A549 (cell line): ENCODE measurements at regions not wholly inside any gene's neighbourhood (a gene's known extent, or its start where the extent isn't known, plus 50 kb on each side); places are given as distances from the start of the nearest gene placed in this dataset.

Source experiments
- ATAC-seq, 2 experiments: fragments of 200-7000 bp in 1 of 2; fragments of >200 bp in 1 of 2; cut with Nextera tagmentation in 1 of 2; cut with Tn5 transposase in 1 of 2; 3 replicates each; pipeline versions ENCODE4 v1.8.0 to v1.9.1; 2018 to 2020; ENCODE audit warnings: mild to moderate bottlenecking in 1 of 2, moderate library complexity in 1 of 2
- CTCF ChIA-PET: fragments of 300-600 bp; sonication (Branson Sonifier 250); formaldehyde crosslinking; extraction: SDS; loops from one replicate; lab custom pipeline; 2021; ENCODE audit warnings: antibody characterized with exemption, inconsistent platforms; lab: Yijun Ruan, JAX
- POLR2A ChIA-PET: fragments of 350-600 bp; formaldehyde crosslinking; extraction: SDS; loops from one replicate; lab custom pipeline; 2021; ENCODE audit warnings: antibody characterized with exemption, inconsistent platforms; lab: Yijun Ruan, JAX
- DNase-seq, 2 experiments: peaks; one replicate each; pipeline versions ENCODE4 v3.0.0 to v3.0.0-alpha.2; 2011 to 2016; ENCODE audit warnings: low read depth in 1 of 2, low spot score in 1 of 2
- FAIRE-seq: peaks from 2 replicates; lab custom pipeline; 2011; peaks lifted over from hg19 to GRCh38; lab: Jason Lieb, UNC
- H3K27ac ChIP-seq, 2 experiments: fragments of >200 bp; sonication (Bioruptor Twin); formaldehyde crosslinking; 3 replicates each; pipeline ENCODE4 v1.5.1; 2016 to 2017
- H3K4me1 ChIP-seq: fragments of >200 bp; sonication (Bioruptor Twin); formaldehyde crosslinking; 3 replicates; pipeline ENCODE4 v1.6.1; 2016
- H3K4me2 ChIP-seq: fragments of >200 bp; sonication (Bioruptor Twin); formaldehyde crosslinking; 3 replicates; pipeline ENCODE4 v1.6.1; 2016
- H3K4me3 ChIP-seq: fragments of >200 bp; sonication (Bioruptor Twin); formaldehyde crosslinking; 3 replicates; pipeline ENCODE4 v1.5.1; 2016
- H3K9me3 ChIP-seq: fragments of >200 bp; sonication (Bioruptor Twin); formaldehyde crosslinking; 3 replicates; pipeline ENCODE4 v1.6.1; 2016
- CBX8 ChIP-seq: fragments of 200-600 bp; sonication (generic); IDR thresholded peaks from 2 replicates; pipeline ENCODE4 v1.6.1; 2016
- EHF ChIP-seq: fragments of 250-450 bp; sonication (Bioruptor Pico); IDR thresholded peaks from 2 replicates; pipeline ENCODE4 v1.5.0; 2020; ENCODE audit warnings: mild to moderate bottlenecking
- EHMT2 ChIP-seq: fragments of 200-600 bp; sonication (generic); IDR thresholded peaks from 2 replicates; pipeline ENCODE4 v1.6.1; 2016; ENCODE audit warnings: antibody characterized with exemption, low read depth, mild to moderate bottlenecking, moderate library complexity
- EP300 ChIP-seq, 2 experiments: fragments of >200 bp; sonication (Bioruptor Twin); formaldehyde crosslinking; IDR thresholded peaks; 2 replicates in 1 of 2; 3 replicates in 1 of 2; pipeline ENCODE4 v1.6.1; 2016 to 2017
- FOSL2 ChIP-seq, 2 experiments: fragments of 450-650 bp in 1 of 2; fragments of >200 bp in 1 of 2; sonication (Bioruptor Twin) in 1 of 2; formaldehyde crosslinking; IDR thresholded peaks; 2 replicates each; pipeline versions ENCODE4 v1.5.0 to v1.6.1; 2016 to 2020; ENCODE audit warnings: mild to moderate bottlenecking in 1 of 2, moderate library complexity in 1 of 2
- GATA3 ChIP-seq: IDR thresholded peaks from 2 replicates; pipeline ENCODE4 v1.6.1; 2012; ENCODE audit warnings: borderline replicate concordance
- HDAC2 ChIP-seq: fragments of 200-600 bp; sonication (generic); IDR thresholded peaks from 2 replicates; pipeline ENCODE4 v1.6.1; 2016
- HEYL ChIP-seq: fragments of 250-450 bp; sonication (Bioruptor Pico); IDR thresholded peaks from 2 replicates; pipeline ENCODE4 v1.8.0; 2021; ENCODE audit warnings: mild to moderate bottlenecking, moderate library complexity
- HOXB5 ChIP-seq: fragments of 250-450 bp; sonication (Bioruptor Pico); IDR thresholded peaks from 2 replicates; pipeline ENCODE4 v1.5.0; 2020; ENCODE audit warnings: mild to moderate bottlenecking, moderate library complexity
- JUN ChIP-seq, 2 experiments: fragments of >200 bp; sonication (Bioruptor Twin); formaldehyde crosslinking; IDR thresholded peaks; 2 replicates in 1 of 2; 3 replicates in 1 of 2; pipeline ENCODE4 v1.6.1; 2016 to 2017
- JUNB ChIP-seq: fragments of >200 bp; sonication (Bioruptor Twin); formaldehyde crosslinking; IDR thresholded peaks from 2 replicates; pipeline ENCODE4 v1.6.1; 2016
- KDM1A ChIP-seq: fragments of 200-600 bp; sonication (generic); IDR thresholded peaks from 2 replicates; pipeline ENCODE4 v1.6.1; 2016; ENCODE audit warnings: low read depth, mild to moderate bottlenecking
- KDM5A ChIP-seq: fragments of 200-600 bp; sonication (generic); IDR thresholded peaks from 2 replicates; pipeline ENCODE4 v1.6.1; 2016; ENCODE audit warnings: antibody characterized with exemption, mild to moderate bottlenecking
- MAFK ChIP-seq: fragments of 450-650 bp; IDR thresholded peaks from 2 replicates; pipeline ENCODE4 v1.6.1; 2014; ENCODE audit not compliant: partially characterized antibody
- PHF8 ChIP-seq: fragments of 200-600 bp; sonication (generic); IDR thresholded peaks from 2 replicates; pipeline ENCODE4 v1.6.1; 2016; ENCODE audit warnings: low read depth, mild to moderate bottlenecking, antibody characterized with exemption, moderate library complexity, borderline replicate concordance
- RNF2 ChIP-seq: fragments of 200-600 bp; sonication (generic); IDR thresholded peaks from 2 replicates; pipeline ENCODE4 v1.6.1; 2016; ENCODE audit warnings: low read depth, mild to moderate bottlenecking, antibody characterized with exemption, moderate library complexity, borderline replicate concordance
- SREBF2 ChIP-seq: fragments of 450-650 bp; IDR thresholded peaks from 2 replicates; pipeline ENCODE4 v1.6.1; 2014; ENCODE audit warnings: mild to moderate bottlenecking, moderate library complexity
- TP53 ChIP-seq: fragments of 250-450 bp; sonication (Bioruptor Pico); IDR thresholded peaks from 2 replicates; pipeline ENCODE4 v1.5.0; 2021; ENCODE audit warnings: mild to moderate bottlenecking, moderate library complexity
- ZC3H11A ChIP-seq: fragments of 450-650 bp; IDR thresholded peaks from 2 replicates; pipeline ENCODE4 v1.6.1; 2014; ENCODE audit warnings: antibody characterized with exemption, mild to moderate bottlenecking
- ZSCAN20 ChIP-seq: fragments of 250-450 bp; sonication (Bioruptor Pico); IDR thresholded peaks from 2 replicates; pipeline ENCODE4 v1.8.0; 2022; ENCODE audit warnings: mild to moderate bottlenecking, moderate library complexity
- WGBS: methylation state at CpG from one replicate; pipeline ENCODE4 v1.1.6; 2017; ENCODE audit errors: missing lambda C conversion rate; 5-methylcytosine and 5-hydroxymethylcytosine counted together
- TF ChIP-seq, protein P1 (sequence below): fragments of >200 bp; sonication (Bioruptor Twin); formaldehyde crosslinking; IDR thresholded peaks from 2 replicates; pipeline ENCODE4 v1.6.1; 2016
- TF ChIP-seq, protein P2 (sequence below): fragments of >200 bp; sonication (Bioruptor Twin); formaldehyde crosslinking; IDR thresholded peaks from 3 replicates; pipeline ENCODE4 v1.5.1; 2016
- TF ChIP-seq, protein P3 (sequence below): fragments of 250-450 bp; sonication (Bioruptor Pico); IDR thresholded peaks from 2 replicates; pipeline ENCODE4 v1.5.0; 2020; ENCODE audit warnings: low read depth, mild to moderate bottlenecking, moderate library complexity
- TF ChIP-seq, protein P4 (sequence below): fragments of 250-450 bp; sonication (Bioruptor Pico); IDR thresholded peaks from 2 replicates; pipeline ENCODE4 v1.5.0; 2021; ENCODE audit warnings: mild to moderate bottlenecking, moderate library complexity, borderline replicate concordance
- TF ChIP-seq, protein P5 (sequence below): fragments of 150-350 bp; IDR thresholded peaks from 2 replicates; pipeline ENCODE4 v1.6.1; 2014; ENCODE audit warnings: low read depth, mild to moderate bottlenecking, low read length
- TF ChIP-seq, protein P6 (sequence below): fragments of >200 bp; sonication (Bioruptor Twin); formaldehyde crosslinking; IDR thresholded peaks from 3 replicates; pipeline ENCODE4 v1.6.1; 2016
- TF ChIP-seq, protein P7 (sequence below): IDR thresholded peaks from 2 replicates; pipeline ENCODE4 v1.6.1; 2012; ENCODE audit warnings: low read depth, borderline replicate concordance

DNA sequence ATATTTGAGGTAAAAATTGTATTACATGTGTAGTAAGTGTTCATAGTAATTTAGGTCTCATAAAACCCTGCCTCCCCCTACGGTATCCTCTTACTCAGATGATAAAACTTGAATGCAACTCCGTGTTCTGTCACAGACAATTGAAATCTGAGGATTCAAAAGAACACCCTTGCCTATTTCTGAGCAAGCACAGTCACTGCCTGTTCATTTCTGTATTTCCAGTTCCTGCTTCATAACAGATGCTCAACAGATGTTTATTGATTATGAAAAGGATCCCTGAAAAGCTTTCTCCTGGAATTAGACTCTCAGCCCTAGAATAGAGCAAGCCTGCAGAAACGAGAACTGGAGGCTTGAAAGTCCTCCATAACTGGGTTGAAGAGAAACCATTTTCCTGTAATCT is 144.1 kb upstream of the SPEF2 start:
- Histone ChIP-seq H3K4me2 (no peak overlapping the region), H3K27ac (no peak overlapping the region), H3K4me1 (no peaks in the 10 kb centered on the region), H3K4me3 (no peak overlapping the region), H3K9me3 (no peaks in the 10 kb centered on the region)
- DNase-seq (no peak), FAIRE-seq (no peak)
- WGBS, result 2% methylated on average over 3 of the region's 3 CpGs
- POLR2A ChIA-PET, result no interaction called here
- CTCF ChIA-PET, result no interaction called here
- TF ChIP-seq, protein P1, sequence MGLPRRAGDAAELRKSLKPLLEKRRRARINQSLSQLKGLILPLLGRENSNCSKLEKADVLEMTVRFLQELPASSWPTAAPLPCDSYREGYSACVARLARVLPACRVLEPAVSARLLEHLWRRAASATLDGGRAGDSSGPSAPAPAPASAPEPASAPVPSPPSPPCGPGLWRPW, result no peak
- TF ChIP-seq MAFK (no peak), JUNB (no peak), KDM5A (no peak)
- TF ChIP-seq, protein P2, sequence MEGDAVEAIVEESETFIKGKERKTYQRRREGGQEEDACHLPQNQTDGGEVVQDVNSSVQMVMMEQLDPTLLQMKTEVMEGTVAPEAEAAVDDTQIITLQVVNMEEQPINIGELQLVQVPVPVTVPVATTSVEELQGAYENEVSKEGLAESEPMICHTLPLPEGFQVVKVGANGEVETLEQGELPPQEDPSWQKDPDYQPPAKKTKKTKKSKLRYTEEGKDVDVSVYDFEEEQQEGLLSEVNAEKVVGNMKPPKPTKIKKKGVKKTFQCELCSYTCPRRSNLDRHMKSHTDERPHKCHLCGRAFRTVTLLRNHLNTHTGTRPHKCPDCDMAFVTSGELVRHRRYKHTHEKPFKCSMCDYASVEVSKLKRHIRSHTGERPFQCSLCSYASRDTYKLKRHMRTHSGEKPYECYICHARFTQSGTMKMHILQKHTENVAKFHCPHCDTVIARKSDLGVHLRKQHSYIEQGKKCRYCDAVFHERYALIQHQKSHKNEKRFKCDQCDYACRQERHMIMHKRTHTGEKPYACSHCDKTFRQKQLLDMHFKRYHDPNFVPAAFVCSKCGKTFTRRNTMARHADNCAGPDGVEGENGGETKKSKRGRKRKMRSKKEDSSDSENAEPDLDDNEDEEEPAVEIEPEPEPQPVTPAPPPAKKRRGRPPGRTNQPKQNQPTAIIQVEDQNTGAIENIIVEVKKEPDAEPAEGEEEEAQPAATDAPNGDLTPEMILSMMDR, result no peak
- TF ChIP-seq, all 56 proteins: peak for 0
- ATAC-seq, result no peak

DNA sequence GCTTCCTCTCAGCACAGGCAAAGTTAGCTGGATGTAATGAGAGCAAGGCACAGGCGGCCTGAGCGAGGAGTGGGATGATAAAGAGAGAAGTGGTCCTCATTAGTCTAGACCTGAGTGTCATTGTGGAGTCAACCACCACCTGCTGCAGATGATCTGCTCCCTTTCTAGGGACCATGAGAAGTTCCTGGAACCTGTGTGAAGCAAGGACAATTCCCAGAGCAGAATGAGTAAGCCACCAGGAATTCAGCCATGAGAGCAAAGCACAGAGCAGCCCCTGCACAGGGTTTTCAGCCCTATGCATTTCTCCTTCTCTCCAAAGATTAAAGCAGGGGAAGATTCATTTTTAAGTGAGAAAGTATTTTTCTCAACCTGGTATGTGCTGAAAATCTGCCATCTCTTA is 146.8 kb upstream of the SPEF2 start:
- no peak overlapping the region for H3K4me3 ChIP-seq
- no peaks in the 10 kb centered on the region for H3K4me1 ChIP-seq
- H3K4me2 ChIP-seq, result no peak overlapping the region
- H3K27ac ChIP-seq, result no peak overlapping the region
- TF ChIP-seq RNF2, result no peak
- TF ChIP-seq ZSCAN20 (CRISPR knock-in tag), result no peak
- TF ChIP-seq, protein P3, sequence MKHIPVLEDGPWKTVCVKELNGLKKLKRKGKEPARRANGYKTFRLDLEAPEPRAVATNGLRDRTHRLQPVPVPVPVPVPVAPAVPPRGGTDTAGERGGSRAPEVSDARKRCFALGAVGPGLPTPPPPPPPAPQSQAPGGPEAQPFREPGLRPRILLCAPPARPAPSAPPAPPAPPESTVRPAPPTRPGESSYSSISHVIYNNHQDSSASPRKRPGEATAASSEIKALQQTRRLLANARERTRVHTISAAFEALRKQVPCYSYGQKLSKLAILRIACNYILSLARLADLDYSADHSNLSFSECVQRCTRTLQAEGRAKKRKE (CRISPR knock-in tag), result no peak
- TF ChIP-seq HEYL (CRISPR knock-in tag), result no peak
- TF ChIP-seq GATA3, result no peak
- TF ChIP-seq, protein P4, sequence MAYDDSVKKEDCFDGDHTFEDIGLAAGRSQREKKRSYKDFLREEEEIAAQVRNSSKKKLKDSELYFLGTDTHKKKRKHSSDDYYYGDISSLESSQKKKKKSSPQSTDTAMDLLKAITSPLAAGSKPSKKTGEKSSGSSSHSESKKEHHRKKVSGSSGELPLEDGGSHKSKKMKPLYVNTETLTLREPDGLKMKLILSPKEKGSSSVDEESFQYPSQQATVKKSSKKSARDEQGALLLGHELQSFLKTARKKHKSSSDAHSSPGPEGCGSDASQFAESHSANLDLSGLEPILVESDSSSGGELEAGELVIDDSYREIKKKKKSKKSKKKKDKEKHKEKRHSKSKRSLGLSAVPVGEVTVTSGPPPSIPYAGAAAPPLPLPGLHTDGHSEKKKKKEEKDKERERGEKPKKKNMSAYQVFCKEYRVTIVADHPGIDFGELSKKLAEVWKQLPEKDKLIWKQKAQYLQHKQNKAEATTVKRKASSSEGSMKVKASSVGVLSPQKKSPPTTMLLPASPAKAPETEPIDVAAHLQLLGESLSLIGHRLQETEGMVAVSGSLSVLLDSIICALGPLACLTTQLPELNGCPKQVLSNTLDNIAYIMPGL (CRISPR knock-in tag), result no peak
- no peak for TF ChIP-seq PHF8
- no peak for TF ChIP-seq HDAC2
- TF ChIP-seq JUN (IDR thresholded peaks at IDR 0.05), result no peak
- no peak for TF ChIP-seq HOXB5 (CRISPR knock-in tag)
- TF ChIP-seq SREBF2, result no peak
- TF ChIP-seq KDM1A, result no peak
- no peak for TF ChIP-seq EHMT2
- TF ChIP-seq TP53 (CRISPR knock-in tag), result no peak
- TF ChIP-seq EHF (CRISPR knock-in tag), result no peak
- TF ChIP-seq ZC3H11A, result no peak
- TF ChIP-seq EP300 (IDR thresholded peaks at IDR 0.05), result no peak
- H3K9me3 ChIP-seq, result no peaks in the 10 kb centered on the region
- no peak for DNase-seq
- ChIA-PET CTCF (no interaction called here), POLR2A (no interaction called here)
- 16% methylated on average over 2 of the region's 2 CpGs for WGBS
- ATAC-seq, result no peak
- no peak for FAIRE-seq

DNA sequence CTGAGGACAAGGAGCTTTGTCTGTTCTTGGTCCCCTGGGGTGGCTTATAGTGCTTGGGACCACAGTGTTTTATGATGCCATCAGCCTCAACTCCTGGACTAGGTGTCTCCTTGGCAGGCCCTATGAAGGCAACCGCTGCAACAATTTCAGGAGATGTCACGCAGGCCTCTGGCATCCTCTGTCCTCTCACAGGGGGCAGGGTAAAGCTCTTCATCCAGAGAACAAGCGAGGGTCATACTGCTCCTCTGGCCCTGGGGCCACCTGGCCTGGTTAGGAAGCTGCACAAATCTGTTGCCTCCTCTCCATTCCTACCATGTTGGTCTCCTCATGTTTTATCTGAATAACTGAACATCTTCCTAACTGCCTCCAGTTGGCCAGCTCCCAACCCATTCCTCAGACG is 148.9 kb upstream of the SPEF2 start:
- H3K27ac ChIP-seq, result no peak overlapping the region
- ATAC-seq (no peak), DNase-seq (no peak), FAIRE-seq (no peak)
- H3K9me3 ChIP-seq, result no peaks in the 10 kb centered on the region
- POLR2A ChIA-PET, result no interaction called here
- no peak overlapping the region for H3K4me2 ChIP-seq
- no peak overlapping the region for H3K4me3 ChIP-seq
- CTCF ChIA-PET, result interaction anchor here (1.7 kb wide), 1 partner anchor 32 kb away, joined by 4 read pairs; no protein-coding TSS in a partner anchor
- H3K4me1 ChIP-seq, result no peaks in the 10 kb centered on the region
- WGBS, result 34% methylated on average over 4 of the region's 4 CpGs
- TF ChIP-seq FOSL2 (IDR thresholded peaks at IDR 0.05) (no peak), FOSL2 (CRISPR knock-in tag; IDR thresholded peaks at IDR 0.05) (no peak), CBX8 (no peak)
- TF ChIP-seq, protein P5, sequence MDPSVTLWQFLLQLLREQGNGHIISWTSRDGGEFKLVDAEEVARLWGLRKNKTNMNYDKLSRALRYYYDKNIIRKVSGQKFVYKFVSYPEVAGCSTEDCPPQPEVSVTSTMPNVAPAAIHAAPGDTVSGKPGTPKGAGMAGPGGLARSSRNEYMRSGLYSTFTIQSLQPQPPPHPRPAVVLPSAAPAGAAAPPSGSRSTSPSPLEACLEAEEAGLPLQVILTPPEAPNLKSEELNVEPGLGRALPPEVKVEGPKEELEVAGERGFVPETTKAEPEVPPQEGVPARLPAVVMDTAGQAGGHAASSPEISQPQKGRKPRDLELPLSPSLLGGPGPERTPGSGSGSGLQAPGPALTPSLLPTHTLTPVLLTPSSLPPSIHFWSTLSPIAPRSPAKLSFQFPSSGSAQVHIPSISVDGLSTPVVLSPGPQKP, result no peak
- TF ChIP-seq, protein P6, sequence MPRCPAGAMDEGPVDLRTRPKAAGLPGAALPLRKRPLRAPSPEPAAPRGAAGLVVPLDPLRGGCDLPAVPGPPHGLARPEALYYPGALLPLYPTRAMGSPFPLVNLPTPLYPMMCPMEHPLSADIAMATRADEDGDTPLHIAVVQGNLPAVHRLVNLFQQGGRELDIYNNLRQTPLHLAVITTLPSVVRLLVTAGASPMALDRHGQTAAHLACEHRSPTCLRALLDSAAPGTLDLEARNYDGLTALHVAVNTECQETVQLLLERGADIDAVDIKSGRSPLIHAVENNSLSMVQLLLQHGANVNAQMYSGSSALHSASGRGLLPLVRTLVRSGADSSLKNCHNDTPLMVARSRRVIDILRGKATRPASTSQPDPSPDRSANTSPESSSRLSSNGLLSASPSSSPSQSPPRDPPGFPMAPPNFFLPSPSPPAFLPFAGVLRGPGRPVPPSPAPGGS, result no peak
- TF ChIP-seq, protein P7, sequence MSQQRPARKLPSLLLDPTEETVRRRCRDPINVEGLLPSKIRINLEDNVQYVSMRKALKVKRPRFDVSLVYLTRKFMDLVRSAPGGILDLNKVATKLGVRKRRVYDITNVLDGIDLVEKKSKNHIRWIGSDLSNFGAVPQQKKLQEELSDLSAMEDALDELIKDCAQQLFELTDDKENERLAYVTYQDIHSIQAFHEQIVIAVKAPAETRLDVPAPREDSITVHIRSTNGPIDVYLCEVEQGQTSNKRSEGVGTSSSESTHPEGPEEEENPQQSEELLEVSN, result no peak
- TF ChIP-seq, protein P4 (CRISPR knock-in tag), result no peak
